Colonic mucosa (tissue), 4 donors: ENCODE measurements at regions not wholly inside any gene's neighbourhood (a gene's known extent, or its start where the extent isn't known, plus 50 kb on each side); places are given as distances from the start of the nearest gene placed in this dataset.
"Not testable (repeated sequence)": the region's sequence is repeated elsewhere in the genome, so short reads cannot be mapped to it uniquely, and the experiment has no call there.

Experiments
- DNase-seq: peaks from one replicate; pipeline ENCODE4 v3.0.0-alpha.2; 2020
- H3K27ac ChIP-seq: fragments of 200-600 bp; one replicate; pipeline ENCODE4 v1.8.0; 2021
- H3K27me3 ChIP-seq: fragments of 200-600 bp; one replicate; pipeline ENCODE4 v1.8.0; 2021
- H3K36me3 ChIP-seq: fragments of 200-600 bp; one replicate; pipeline ENCODE4 v1.8.0; 2021
- H3K4me1 ChIP-seq: fragments of 200-600 bp; one replicate; pipeline ENCODE4 v1.8.0; 2021; ENCODE audit warnings: mild to moderate bottlenecking
- H3K4me3 ChIP-seq: fragments of 200-600 bp; one replicate; pipeline ENCODE4 v1.8.0; 2021
- H3K9ac ChIP-seq, 2 donors: one replicate each; pipeline ENCODE4 v1.7.0; 2013; ENCODE audit warnings: control low read depth in 2 of 2, low read depth in 2 of 2, low read length in 2 of 2
- H3K9me3 ChIP-seq: fragments of 200-600 bp; one replicate; pipeline ENCODE4 v1.8.0; 2021
- CTCF ChIP-seq: fragments of 200-600 bp; IDR thresholded peaks from one replicate; pipeline ENCODE4 v1.8.0; 2022; ENCODE audit warnings: antibody characterized with exemption, mild to moderate bottlenecking
- intact Hi-C: fragments of 100-400 bp; cut with DNase I; formaldehyde crosslinking; loops from one replicate; pipeline ENCODE4 v1.14.1; 2022
- donor health status: healthy.
- donor health status: DM: no; HTN: no; CAD: no.
- donor health status: DM: no; HTN: no; CAD: no.

DNA sequence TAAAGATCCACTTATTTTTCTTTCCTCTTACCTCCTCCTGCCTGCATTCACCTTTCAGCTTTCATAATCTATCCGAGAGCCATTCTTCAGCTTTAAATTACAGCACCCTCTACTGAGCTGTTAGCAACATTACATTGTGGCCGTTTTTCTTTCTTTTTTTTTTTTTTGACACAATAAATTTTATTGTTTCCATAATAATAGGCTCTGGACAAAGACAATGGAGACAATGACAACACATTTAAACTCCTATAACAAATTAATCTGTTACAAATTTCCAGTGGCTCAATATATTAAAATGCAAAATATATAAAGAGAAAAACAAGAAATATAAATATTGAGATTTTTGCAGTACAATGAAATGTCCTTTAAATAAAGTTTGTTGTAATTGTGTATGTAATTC is 312.7 kb upstream of the COX7C start:
- H3K9me3 ChIP-seq, DNase-seq, H3K4me1 ChIP-seq, H3K27ac ChIP-seq, intact Hi-C loops, H3K27me3 ChIP-seq, H3K9ac ChIP-seq, H3K36me3 ChIP-seq, H3K4me3 ChIP-seq: not testable (repeated sequence)
- TF ChIP-seq CTCF, result peak; percentile 23

- no peak overlapping the region for H3K9ac ChIP-seq
Observed at GRCh38 chr5:86314951-86315350, 302.8 kb upstream of the COX7C start.

GRCh38 chr5:86320266-86320665 is 297.5 kb upstream of the COX7C start:
- H3K4me1 ChIP-seq, result no peaks in the 10 kb centered on the region
- no peaks in the 10 kb centered on the region for H3K27me3 ChIP-seq
- intact Hi-C loops, result no loop called here
- no peak for DNase-seq
- H3K36me3 ChIP-seq, result no peaks in the 10 kb centered on the region
- no peak for TF ChIP-seq CTCF
- H3K9ac ChIP-seq, result no peak overlapping the region
- H3K27ac ChIP-seq, result no peak overlapping the region
- H3K9me3 ChIP-seq, result no peaks in the 10 kb centered on the region
- H3K4me3 ChIP-seq, result no peak overlapping the region

More at GRCh38 chr5:86314951-86315350, 302.8 kb upstream of the COX7C start:
- Histone ChIP-seq H3K27me3 (no peaks in the 10 kb centered on the region), H3K4me3 (no peak overlapping the region), H3K4me1 (no peaks in the 10 kb centered on the region), H3K27ac (no peak overlapping the region), H3K9me3 (no peaks in the 10 kb centered on the region), H3K36me3 (no peaks in the 10 kb centered on the region)
- intact Hi-C loops, result no loop called here
- DNase-seq, result no peak
- no peak for TF ChIP-seq CTCF

DNA sequence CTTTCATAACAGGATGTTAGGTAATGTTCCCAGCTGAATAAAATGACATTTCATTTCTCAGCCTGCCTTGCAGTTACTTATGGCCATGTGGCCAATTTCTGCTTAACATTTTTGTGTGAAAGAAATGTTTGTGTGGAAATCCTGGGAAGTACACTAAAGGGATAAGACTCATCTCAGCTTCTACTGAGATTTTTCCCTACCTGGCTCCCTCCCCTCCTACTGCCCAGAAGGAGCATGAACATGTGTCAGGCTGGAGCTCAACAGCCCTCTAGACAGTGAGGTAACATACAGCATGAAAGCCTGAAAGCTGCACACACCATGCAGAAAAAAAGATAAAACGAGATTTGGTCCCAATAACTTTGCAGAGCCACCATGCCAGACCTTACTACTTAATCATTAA is 288.4 kb upstream of the COX7C start:
- DNase-seq, result no peak
- no peak overlapping the region for H3K4me3 ChIP-seq

GRCh38 chr5:86330736-86331135 is 287.0 kb upstream of the COX7C start:
- no peak for DNase-seq
- H3K27ac ChIP-seq, result no peak overlapping the region
- no peaks in the 10 kb centered on the region for H3K9me3 ChIP-seq
- no peaks in the 10 kb centered on the region for H3K36me3 ChIP-seq
- intact Hi-C loops, result no loop called here
- no peak overlapping the region for H3K4me3 ChIP-seq
- no peak overlapping the region for H3K9ac ChIP-seq
- H3K4me1 ChIP-seq, result no peaks in the 10 kb centered on the region
- H3K27me3 ChIP-seq, result no peaks in the 10 kb centered on the region
- TF ChIP-seq CTCF, result no peak

More for the DNA sequence above, 288.4 kb upstream of the COX7C start:
- Histone ChIP-seq H3K4me1 (no peaks in the 10 kb centered on the region), H3K27ac (no peak overlapping the region), H3K36me3 (no peaks in the 10 kb centered on the region), H3K27me3 (no peaks in the 10 kb centered on the region), H3K9ac (no peak overlapping the region), H3K9me3 (no peaks in the 10 kb centered on the region)
- no peak for TF ChIP-seq CTCF
- intact Hi-C loops, result no loop called here

DNA sequence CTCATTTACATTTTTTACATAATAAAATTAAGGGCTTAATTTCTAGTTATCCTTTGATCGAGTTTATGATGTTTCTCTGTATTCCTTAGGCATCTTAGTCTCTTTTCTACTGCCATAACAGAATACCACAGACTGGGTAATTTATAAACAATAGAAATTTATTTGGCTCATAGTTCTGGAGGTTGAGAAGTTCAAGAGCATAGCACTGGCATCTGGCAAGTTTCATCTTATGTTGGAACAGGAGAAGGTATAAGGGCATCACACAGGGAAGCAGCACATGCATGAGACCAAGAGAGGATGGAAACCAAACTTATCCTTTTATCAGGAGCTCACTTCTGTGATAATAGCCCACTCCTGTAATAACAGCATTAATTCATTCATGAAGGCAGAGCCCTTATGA is 284.9 kb upstream of the COX7C start:
- Histone ChIP-seq H3K9me3 (no peaks in the 10 kb centered on the region), H3K27ac (no peak overlapping the region), H3K4me3 (no peak overlapping the region), H3K36me3 (no peaks in the 10 kb centered on the region), H3K4me1 (no peaks in the 10 kb centered on the region), H3K9ac (no peak overlapping the region), H3K27me3 (no peaks in the 10 kb centered on the region)
- DNase-seq, result no peak
- TF ChIP-seq CTCF, result no peak
- intact Hi-C loops, result no loop called here
